Left renal cortex interstitium (tissue), 4 donors: ENCODE measurements at regions not wholly inside any gene's neighbourhood (a gene's known extent, or its start where the extent isn't known, plus 50 kb on each side); places are given as distances from the start of the nearest gene placed in this dataset.
"Not testable (repeated sequence)": the region's sequence is repeated elsewhere in the genome, so short reads cannot be mapped to it uniquely, and the experiment has no call there.

ENCODE experiments used
- DNase-seq, 4 donors: peaks; one replicate each; pipeline ENCODE4 v3.0.0-alpha.2; 2013; ENCODE audit warnings: low read depth in 4 of 4, low spot score in 2 of 4, missing footprints in 1 of 4

DNA sequence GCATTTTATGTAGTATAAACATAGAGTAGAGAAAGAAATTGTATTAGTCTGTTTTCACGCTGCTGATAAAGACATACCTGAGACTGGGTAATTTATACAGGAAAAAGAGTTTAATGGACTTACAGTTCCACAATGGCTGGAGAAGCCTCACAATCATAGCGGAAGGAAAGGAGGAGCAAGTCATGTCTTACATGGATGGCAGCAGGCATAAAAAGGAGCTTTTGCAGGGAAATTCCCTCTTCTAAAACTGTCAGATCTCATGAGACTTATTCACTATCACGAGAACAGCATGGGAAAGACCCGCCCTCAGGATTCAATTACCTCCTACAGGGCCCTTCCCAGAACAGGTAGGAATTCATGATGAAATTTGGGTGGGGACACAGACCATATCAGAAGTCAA lies 98.1 kb downstream of the ARRDC3 start:
- not testable (repeated sequence) for DNase-seq

DNA sequence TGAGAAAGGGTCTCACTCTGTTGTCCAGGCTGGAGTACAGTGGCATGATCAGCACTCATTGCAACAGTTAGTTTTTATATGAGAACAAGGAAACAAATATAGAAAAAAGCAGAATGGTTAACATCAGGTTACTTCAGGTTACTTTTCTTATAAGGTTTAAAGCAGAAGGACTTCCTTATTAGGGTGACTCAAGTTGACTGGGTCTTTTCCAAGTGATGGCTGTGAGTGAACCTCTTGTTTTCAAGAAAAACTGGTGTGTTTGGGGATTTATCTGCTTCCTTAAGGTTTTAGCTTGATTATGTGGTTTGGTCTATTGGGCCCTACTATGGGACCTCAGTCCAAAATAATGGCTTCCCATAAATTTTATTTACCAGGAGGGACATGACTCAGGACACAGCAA lies 99.2 kb downstream of the ARRDC3 start:
- DNase-seq, result no peak

DNA sequence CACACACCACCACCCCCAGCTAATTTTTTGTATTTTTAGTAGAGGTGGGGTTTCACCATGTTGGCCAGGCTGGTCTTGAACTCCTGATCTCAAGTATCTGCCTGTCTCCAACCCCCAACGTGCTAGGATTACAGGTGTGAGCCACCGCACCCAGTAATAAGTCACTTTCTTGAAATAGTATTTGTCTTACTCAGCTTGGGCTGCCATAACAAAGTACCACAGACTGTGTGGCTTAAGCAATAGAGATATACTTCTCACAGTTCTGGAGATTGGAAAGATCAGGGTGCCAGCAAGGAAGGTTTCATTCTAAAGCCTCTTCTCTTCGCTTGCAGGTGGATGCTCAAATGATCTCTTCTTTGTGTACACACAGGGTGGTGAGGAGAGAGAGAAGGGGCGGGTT lies 99.8 kb downstream of the ARRDC3 start:
- DNase-seq, result no peak

DNA sequence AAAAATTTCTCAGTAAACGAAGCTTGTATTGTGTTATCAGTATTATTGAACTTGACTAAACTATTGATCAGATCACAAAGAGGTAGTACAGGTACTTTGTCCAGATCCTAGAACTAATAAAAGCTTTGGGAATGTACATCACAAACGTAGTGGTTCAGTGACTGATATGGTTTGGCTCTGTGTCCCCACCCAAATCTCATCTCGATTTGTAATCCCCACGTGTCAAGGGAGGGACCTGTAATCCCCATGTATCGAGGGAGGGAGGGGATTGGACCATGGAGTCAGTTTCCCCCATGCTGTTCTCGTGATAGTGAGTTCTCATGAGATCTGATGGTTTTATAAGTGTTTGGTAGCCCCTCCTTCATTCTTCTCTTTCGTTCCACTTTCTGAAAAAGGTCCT lies 100.9 kb downstream of the ARRDC3 start:
- no peak for DNase-seq

DNA sequence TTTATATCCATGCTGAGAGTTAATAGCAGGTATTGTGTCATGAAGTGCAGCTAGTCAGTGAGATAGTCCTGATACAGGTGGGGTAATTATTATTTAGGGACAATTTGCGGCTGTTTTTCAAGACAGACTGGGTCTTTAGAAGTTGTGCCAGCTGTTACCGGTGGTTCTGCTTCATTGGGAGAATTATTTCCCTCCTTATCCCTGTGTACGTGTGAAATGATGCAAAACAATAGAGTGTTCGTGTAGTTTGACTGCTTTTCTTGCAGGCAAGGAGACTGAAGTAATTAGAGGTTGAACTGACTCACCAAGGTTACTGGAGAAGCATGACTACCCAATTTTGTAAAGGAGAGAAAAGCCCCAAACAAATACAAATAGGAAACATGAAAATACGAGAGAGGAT lies 101.7 kb downstream of the ARRDC3 start:
- DNase-seq, result no peak

DNA sequence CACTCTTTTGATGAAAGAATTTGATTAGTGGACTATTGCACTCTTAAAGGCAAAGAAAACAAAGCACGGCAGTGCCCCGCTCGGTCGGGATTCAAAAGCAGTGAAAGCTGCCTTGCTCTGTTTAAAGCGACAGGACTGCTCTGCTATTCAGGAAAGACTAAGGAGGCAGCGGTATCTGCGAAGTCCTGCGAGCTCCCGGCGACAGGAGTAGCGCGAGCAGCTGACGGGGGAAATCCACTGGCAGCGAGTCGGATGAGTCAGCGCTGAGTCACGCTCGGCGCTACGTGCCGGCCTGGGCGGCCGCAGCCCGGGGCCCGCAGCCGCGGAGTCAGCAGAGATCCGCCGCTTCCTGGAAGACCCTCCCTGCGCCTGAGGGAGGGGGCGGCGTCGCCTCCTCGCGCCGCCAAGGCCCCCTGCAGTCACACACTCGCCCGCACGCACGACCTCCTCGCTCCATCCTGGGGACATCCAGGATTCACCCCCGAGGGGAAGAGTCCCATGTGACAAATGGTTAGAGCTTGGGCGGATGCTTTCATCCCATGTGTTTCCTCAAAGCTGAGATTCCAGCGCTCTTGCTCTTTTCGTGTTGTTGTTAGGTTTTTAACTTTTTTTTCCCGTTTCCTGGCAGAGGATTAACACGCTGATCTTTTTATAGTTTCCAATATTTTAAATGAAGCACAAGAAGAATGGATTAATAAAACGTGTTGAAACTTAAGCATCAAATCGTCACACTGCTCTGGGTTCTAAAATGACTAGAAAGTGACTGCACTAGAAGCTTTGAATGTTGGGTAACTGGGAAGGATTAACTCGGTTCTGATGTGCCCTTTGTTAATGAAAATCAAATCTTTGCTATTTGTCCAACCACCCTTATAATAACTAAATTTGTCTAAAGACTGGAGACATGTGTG lies 102.5 kb downstream of the ARRDC3 start:
- DNase-seq, result peak; percentile 82 to 91 (median 86)

DNA sequence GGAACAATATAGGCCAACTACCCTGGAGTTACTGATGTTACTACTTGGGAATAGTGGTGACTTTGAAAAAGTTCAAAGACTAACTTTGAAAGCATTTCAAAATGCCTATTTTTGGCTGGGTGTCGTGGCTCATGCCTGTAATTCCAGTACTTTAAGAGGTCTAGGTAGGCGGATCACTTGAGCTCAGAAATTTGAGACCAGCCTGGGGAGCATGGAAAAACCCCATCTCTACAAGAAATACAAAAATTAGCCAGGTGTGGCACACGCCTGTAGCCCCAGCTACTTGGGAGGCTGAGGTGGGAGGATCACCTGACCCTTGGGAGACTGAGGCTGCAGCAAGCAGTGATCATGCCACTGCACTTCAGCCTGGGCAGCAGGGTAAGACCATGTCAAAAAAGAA lies 105.3 kb downstream of the ARRDC3 start:
- DNase-seq, result no peak

DNA sequence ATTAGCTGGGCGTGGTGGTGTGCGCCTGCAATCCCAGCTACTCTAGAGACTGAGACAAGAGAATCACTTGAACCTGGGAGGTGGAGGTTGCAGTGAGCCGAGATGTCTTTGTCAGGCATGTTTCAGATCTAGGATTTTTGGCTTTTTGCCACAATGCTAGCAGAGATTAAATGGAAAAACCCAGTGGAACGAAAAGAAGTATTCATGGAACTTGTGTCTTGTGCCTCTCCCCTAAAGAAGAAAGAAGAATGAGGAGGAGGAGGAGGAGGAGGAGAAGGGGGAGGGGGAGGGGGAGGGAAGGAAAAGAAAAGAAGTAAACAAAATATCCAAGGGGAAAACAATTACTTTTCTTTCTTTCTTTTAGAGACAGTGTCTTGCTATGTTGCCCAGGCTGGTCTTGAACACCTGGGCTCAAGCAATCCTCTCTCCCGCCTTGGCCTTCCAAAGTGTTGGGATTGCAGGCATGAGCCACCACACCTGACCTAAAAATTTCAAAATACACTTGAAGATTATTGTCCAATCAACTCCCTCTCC lies 106.0 kb downstream of the ARRDC3 start:
- DNase-seq, result no peak

DNA sequence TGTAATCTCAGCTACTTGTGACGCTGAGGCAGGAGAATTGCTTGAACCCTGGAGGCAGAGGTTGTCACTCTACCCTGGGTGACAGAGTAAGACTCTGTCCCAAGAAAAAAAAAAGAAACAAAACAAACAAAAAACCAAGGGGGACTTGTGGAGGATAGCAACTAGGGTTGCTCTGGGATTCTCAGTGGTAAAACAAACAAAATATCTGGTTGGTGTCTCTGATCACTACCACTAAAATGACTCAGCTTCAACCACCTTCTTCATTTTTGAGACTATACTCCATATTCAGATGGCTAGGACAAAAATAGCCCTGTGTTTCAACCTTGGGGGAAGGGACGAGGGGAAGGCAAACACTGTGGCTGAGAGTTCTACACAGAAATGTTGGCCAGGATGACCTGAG lies 110.3 kb downstream of the ARRDC3 start:
- no peak for DNase-seq

DNA sequence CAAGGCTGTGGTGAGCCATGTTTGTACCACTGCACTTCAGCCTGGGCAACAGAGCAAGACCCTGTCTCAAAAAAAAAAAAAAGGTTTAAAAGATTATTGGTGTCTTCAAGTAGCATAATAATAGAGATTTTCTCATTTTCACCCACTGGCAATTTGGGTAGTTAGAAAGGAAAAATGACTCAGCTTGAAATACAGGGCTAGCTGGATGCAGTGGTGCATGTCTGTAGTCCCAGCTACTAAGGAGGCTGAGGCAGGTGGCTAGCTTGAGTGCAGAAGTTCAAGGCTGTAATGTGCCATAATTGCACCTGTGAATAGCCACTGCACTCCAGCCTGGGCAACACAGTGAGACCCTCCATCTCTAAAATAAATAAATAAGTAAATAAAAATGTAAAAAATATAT lies 111.1 kb downstream of the ARRDC3 start:
- DNase-seq, result no peak

DNA sequence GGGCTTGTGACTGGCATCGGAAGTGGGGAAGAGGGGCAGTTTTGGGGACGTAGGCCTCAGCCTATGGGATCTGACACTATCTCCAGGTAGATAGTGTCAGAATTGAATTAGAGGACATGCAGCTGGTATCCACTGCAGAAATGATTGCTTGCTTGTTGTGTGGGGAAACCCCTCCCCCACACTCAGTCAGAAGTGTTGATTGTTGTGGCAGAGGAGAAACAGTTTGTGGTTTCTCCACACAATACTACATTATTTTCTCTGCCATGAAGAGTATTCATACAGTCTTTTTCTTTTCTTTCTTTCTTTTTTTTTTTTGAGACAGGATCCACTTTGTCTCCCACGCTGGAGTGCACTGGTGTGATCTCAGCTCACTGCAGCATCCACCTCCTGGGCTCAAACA lies 113.9 kb downstream of the ARRDC3 start:
- DNase-seq, result no peak

DNA sequence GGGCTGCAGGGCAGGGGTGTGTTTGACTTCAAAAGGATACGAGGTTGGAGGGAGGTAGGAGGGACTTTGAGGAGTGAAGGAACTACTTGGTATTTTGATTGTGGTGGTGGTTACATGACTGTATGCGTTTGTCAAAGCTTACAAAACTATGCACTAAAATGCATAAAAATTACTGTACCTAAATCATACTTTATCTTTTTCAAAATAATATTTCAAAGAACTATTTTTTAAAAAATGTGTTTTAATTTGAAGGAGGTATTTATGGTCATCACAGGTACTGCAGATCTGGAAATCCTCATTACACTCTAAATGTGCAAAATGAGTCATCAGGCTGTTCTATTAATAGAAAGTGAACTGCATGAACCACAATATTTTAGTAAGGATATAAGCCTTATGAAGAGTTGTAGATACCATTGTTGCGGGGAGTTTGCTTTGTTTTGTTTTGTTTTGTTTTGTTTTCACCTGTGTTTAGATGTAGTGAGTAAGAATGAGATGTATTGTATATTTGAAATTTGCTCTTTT lies 116.9 kb downstream of the ARRDC3 start:
- DNase-seq, result no peak

DNA sequence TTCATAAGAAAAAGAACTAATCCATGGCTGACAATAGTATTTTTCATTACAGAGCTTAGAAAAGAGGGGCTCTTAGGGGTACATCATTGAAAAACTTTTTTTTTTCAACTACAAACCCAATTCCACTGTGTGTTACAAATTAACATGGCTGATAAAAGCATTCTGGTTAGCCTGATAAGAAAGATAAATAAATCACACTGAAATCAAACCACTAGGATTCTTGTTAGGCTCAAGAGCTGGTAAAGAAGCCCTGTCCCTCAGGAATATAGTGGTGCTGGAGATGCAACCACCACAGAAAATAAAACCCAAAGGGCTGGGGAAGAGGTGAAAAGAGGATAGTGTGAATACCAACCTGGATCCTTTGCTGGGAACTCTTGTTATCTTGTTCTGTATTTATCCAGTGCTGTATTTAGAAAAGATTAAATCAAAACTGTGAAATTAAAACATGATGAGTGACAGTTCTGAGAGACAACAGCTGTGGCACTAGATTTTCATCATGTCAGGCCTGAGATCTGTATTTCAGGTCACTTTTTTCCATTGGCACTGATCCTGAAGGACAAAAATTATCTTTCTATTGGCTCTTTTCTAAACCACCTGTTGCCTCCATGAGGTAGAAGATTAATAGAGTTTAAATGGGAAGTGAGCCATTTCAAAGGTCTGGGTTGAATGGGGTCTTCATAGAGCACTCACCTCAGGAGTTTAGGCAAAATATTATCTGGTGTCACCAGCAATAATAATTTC lies 118.6 kb downstream of the ARRDC3 start:
- DNase-seq, result no peak

DNA sequence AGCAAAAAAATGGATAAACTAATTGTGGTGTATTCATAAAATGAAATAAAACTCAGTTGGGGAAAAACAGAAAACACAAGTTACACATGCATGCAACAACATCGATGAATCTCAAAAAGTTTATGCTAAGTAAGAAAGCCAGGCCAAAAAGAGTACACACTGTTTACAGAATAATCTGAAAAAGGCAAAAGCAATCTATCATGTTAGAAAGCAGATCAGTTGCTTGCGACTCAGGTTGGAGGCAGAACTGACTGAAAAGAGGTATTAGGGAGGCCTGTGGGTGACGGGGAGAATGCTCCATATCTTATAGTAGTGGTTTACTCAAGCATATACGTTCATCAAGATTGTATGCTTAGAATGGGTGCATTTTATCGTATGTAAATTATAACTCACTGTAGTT lies 119.2 kb downstream of the ARRDC3 start:
- no peak for DNase-seq

DNA sequence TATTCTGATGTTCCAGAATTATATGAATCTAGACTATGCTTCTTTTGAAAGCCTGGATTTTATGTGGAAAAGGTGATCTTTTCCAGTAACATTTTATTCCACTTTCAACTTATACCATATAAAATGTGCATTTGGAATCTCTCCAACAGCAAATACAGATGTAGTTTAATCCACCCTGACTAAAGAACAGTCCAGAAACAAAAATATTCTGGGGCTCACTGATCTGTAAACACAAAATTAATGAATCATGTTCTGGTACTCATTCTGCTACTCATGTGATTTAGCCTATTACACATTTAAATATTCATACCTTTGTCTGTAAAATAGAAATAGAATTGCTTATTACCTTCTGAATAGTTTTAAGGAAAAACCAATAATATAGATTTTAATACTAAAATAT lies 125.8 kb downstream of the ARRDC3 start:
- DNase-seq, result no peak

DNA sequence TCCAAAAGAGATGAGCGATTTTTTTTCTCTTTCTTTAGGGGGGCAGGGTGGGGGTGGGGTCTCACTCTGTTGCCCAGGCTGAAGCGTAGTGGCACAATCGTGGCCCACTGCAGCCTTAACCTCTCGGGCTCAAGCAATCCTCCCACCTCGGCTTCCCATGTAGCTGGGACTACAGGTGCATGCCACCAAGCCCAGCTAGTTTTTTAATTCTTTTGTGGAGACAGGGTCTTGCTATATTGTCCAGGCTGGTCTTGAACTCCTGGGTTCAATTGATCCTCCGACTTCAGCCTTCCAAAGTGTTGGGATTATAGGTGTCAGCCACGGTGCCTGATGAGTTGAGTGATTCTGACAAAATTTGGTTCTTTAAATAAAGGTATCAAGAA lies 127.0 kb downstream of the ARRDC3 start:
- no peak for DNase-seq

DNA sequence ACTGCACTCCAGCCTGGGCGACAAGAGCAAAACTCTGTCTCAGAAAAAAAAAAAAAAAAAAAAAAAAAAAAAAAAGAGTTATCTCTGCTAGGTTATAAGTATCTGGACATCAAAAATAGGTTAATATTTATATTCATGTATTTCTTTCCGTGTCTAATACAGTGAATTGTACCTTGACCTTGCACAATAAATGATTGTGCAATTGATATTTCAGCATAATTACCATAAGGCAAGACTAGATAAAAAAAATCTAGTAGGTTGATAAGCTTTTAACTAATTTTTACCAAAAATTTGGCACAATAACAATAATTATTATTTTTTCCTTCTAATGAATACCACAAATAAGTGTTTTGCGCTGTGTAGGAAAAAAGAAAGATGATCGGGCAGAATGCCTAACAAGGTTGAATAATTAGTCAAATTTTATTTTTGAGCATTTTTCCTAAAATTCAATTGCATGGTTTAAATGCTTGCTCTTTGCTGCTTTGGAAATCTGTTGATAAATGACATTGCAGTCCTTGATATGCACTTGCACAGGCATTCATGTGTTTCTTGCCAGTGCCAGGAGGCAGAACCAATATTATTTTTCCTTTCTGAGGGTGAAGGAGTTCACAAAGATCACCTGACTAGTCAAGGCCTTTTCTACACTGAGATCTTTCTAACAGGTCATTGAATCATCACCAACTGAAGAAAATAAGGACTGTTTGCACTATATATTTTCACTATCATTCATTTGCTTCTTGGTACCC lies 127.5 kb downstream of the ARRDC3 start:
- no peak for DNase-seq

DNA sequence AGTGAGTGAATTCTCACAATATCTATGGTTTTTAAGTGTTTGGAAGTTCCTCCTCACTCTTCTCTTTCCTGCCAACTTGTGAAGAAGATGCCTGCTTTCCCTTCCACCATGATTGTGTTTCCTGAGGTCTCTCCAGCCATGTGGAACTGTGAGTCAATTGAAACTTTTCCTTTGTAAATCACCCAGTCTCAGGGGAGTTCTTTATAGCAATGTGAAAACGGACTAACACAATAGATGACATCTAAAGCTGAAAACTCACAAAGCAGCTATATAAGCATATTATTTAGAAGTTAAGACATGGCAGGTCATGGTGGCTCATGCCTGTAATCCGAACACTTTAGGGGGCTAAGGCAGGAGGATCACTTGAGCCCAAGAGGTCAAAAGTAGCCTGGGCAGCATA lies 130.2 kb downstream of the ARRDC3 start:
- DNase-seq, result no peak

DNA sequence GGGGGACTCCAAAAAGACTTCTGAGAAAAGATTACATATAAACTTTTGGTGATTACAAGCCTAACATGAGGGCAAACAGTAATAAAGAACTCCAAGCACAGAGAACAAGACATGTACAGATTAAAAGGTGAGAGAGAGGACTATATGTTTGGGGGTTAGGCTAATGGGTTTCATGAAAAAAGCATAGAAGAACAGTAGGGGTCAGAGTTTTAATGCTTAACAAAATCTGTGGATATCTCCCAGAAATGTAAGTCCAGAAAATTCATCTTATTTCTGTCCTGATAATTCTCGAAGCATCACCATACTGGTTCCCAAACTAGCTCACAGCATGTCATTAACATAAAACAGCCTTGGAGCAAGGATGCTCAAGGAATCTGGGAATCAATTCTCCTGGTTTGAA lies 137.2 kb downstream of the ARRDC3 start:
- DNase-seq, result no peak

DNA sequence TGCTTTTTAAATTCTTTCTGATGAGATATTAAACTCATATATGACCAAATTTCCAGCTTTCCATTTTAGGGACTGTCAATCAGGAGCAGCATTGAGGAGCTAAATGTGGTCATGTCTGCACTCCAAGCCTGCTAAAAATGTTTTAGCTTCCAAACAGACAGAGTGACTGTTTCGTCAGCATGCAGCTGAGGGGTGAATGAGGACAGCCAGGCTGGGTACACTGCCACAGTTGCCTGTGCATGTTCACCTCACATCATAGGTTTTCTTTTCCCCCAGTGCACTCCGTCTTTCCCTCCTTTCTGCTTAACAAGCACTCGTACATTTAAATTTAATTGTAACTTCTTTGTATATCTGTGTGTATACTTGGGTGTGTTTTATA lies 138.1 kb downstream of the ARRDC3 start:
- no peak for DNase-seq
